Astrocyte (in vitro differentiated cells and primary cell): ENCODE measurements at regions not wholly inside any gene's neighbourhood (a gene's known extent, or its start where the extent isn't known, plus 50 kb on each side); places are given as distances from the start of the nearest gene placed in this dataset.
"Not testable (repeated sequence)": the region's sequence is repeated elsewhere in the genome, so short reads cannot be mapped to it uniquely, and the experiment has no call there.

Source experiments
- DNase-seq: peaks from one replicate; pipeline ENCODE4 v3.0.0-alpha.2; 2010; ENCODE audit warnings: low read depth
- FAIRE-seq: peaks from 2 replicates; lab custom pipeline; 2011; peaks lifted over from hg19 to GRCh38; lab: Jason Lieb, UNC
- H2AFZ ChIP-seq: 2 replicates; pipeline ENCODE4 v1.6.0; 2012; ENCODE audit warnings: low read depth, low read length, inconsistent platforms
- H3K27ac ChIP-seq: 2 replicates; pipeline ENCODE4 v1.5.1; 2011; ENCODE audit warnings: low read depth, low read length, inconsistent platforms
- H3K27me3 ChIP-seq: 2 replicates; pipeline ENCODE4 v1.6.0; 2011; ENCODE audit warnings: low read length, inconsistent platforms; ENCODE audit not compliant: insufficient read depth
- H3K36me3 ChIP-seq: 2 replicates; pipeline ENCODE4 v1.5.1; 2011; ENCODE audit warnings: low read length, inconsistent platforms; ENCODE audit not compliant: insufficient read depth
- H3K4me1 ChIP-seq: 2 replicates; pipeline ENCODE4 v1.5.1; 2011; ENCODE audit warnings: low read length, inconsistent platforms; ENCODE audit not compliant: insufficient read depth
- H3K4me2 ChIP-seq: 2 replicates; pipeline ENCODE4 v1.6.0; 2012; ENCODE audit warnings: low read length, inconsistent platforms
- H3K4me3 ChIP-seq: 2 replicates; pipeline ENCODE4 v1.5.1; 2011; ENCODE audit warnings: low read depth, mild to moderate bottlenecking, low read length, inconsistent platforms; ENCODE audit not compliant: insufficient read depth
- H3K79me2 ChIP-seq: 2 replicates; pipeline ENCODE4 v1.6.0; 2012; ENCODE audit warnings: mild to moderate bottlenecking, low read length, inconsistent platforms; ENCODE audit not compliant: insufficient read depth
- H3K9ac ChIP-seq: 2 replicates; pipeline ENCODE4 v1.6.0; 2012; ENCODE audit warnings: mild to moderate bottlenecking, low read length, inconsistent platforms
- H3K9me3 ChIP-seq: 2 replicates; pipeline ENCODE4 v1.5.1; 2012; ENCODE audit warnings: low read depth, mild to moderate bottlenecking, low read length, inconsistent platforms; ENCODE audit not compliant: insufficient read depth
- H4K20me1 ChIP-seq: 2 replicates; pipeline ENCODE4 v1.6.0; 2012; ENCODE audit warnings: low read length, inconsistent platforms; ENCODE audit not compliant: insufficient read depth
- H3K27ac Mint-ChIP-seq: one replicate; pipeline ENCODE4 v1.8.0; 2021; ENCODE audit warnings: mild to moderate bottlenecking, mixed read lengths; ENCODE audit not compliant: unreplicated experiment
- H3K27me3 Mint-ChIP-seq: one replicate; pipeline ENCODE4 v1.8.0; 2021; ENCODE audit warnings: low read depth, mixed read lengths; ENCODE audit not compliant: unreplicated experiment
- H3K36me3 Mint-ChIP-seq: one replicate; pipeline ENCODE4 v1.8.0; 2021; ENCODE audit warnings: low read depth, mixed read lengths; ENCODE audit not compliant: unreplicated experiment
- H3K4me1 Mint-ChIP-seq: one replicate; pipeline ENCODE4 v1.8.0; 2021; ENCODE audit warnings: low read depth, mixed read lengths; ENCODE audit not compliant: unreplicated experiment
- H3K4me3 Mint-ChIP-seq: one replicate; pipeline ENCODE4 v1.8.0; 2021; ENCODE audit warnings: mild to moderate bottlenecking, moderate library complexity, mixed read lengths; ENCODE audit not compliant: unreplicated experiment
- H3K9me3 Mint-ChIP-seq: one replicate; pipeline ENCODE4 v1.8.0; 2021; ENCODE audit warnings: mild to moderate bottlenecking, mixed read lengths; ENCODE audit not compliant: unreplicated experiment
- EZH2 ChIP-seq: IDR thresholded peaks from 2 replicates; pipeline ENCODE4 v1.6.1; 2012; ENCODE audit warnings: mild to moderate bottlenecking, low read length, inconsistent platforms; ENCODE audit not compliant: insufficient read depth
- TF ChIP-seq, protein P1 (sequence below): IDR thresholded peaks from 2 replicates; pipeline ENCODE4 v1.5.1; 2011; ENCODE audit warnings: low read depth, mild to moderate bottlenecking, inconsistent platforms, low read length, moderate library complexity; ENCODE audit not compliant: insufficient read depth

DNA sequence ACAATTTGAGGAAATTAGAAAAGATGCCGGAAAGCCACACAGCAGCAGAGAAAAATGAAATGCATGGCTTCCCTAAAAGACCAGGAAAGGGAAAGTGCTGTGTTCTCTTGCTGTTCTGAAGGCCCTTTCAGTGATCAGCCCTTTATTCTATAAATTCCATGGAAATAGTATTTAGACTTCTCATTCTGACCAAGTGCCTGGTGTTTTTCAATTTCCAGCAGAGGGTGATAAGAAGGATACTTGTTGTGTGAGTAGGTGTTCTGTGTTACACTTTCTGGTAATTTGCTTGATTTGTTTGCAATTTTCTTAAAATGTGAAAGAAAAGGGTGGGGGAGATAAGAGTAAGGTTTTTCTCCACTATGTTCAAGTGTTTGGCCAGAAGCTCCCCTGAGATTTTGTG is 504.5 kb downstream of the IRS1 start:
- no peak for TF ChIP-seq EZH2
- TF ChIP-seq, protein P1, sequence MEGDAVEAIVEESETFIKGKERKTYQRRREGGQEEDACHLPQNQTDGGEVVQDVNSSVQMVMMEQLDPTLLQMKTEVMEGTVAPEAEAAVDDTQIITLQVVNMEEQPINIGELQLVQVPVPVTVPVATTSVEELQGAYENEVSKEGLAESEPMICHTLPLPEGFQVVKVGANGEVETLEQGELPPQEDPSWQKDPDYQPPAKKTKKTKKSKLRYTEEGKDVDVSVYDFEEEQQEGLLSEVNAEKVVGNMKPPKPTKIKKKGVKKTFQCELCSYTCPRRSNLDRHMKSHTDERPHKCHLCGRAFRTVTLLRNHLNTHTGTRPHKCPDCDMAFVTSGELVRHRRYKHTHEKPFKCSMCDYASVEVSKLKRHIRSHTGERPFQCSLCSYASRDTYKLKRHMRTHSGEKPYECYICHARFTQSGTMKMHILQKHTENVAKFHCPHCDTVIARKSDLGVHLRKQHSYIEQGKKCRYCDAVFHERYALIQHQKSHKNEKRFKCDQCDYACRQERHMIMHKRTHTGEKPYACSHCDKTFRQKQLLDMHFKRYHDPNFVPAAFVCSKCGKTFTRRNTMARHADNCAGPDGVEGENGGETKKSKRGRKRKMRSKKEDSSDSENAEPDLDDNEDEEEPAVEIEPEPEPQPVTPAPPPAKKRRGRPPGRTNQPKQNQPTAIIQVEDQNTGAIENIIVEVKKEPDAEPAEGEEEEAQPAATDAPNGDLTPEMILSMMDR = no peak
- Histone ChIP-seq H3K9me3 (no peaks in the 10 kb centered on the region), H3K27me3 (no peaks in the 10 kb centered on the region), H3K4me1 (no peaks in the 10 kb centered on the region), H3K79me2 (no peaks in the 10 kb centered on the region), H3K4me2 (no peak overlapping the region), H3K9ac (no peak overlapping the region), H3K27ac (no peak overlapping the region), H3K4me3 (no peak overlapping the region), H4K20me1 (no peaks in the 10 kb centered on the region), H3K36me3 (no peaks in the 10 kb centered on the region), H2AFZ (no peak overlapping the region)
- Mint-ChIP-seq H3K27ac (no peak overlapping the region), H3K4me3 (no peak overlapping the region), H3K27me3 (no peaks in the 10 kb centered on the region), H3K9me3 (peaks cover 21% of the 10 kb centered on the region), H3K4me1 (peaks cover 4% of the 10 kb centered on the region), H3K36me3 (no peaks in the 10 kb centered on the region)
- FAIRE-seq (no peak), DNase-seq (peak; percentile 35)

DNA sequence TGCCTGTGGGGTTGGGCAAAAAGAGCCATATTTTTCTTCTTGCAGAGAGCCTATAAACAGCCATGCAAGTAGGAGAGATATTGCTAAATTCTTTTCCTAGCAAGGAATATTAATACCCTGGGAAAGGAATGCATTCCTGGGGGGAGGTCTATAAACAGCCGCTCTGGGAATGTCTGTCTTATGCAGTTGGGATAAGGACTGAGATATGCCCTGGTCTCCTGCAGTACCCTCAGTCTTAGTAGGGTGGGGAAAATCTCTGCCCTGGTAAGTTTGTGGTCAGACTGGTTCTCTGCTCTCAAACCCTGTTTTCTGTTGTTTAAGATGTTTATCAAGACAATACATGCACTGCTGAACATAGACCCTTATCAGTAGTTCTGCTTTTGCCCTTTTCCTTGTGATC is 508.3 kb downstream of the IRS1 start:
- H3K27me3 Mint-ChIP-seq = not testable (repeated sequence)

DNA sequence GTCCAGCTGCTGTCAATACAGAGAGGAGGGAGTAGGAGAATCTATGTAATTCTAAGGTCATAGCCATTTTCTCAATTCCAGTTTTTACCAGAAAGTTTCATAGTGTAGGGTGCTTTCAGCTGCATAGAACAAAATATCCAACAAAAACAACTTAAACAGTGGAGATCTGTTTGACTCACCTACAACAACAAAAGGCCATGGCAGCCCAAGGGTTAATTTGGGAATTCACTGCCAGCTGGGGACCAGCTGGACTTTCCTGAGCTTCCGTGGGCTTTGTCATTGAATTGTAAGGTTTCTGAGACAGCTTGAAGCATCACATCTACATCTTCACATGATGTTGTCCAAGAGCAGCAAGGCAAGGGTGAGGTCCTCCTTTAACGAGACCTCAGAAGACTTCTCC is 512.7 kb downstream of the IRS1 start:
- Histone ChIP-seq H3K9me3 (no peaks in the 10 kb centered on the region), H3K4me1 (no peaks in the 10 kb centered on the region), H4K20me1 (no peaks in the 10 kb centered on the region), H2AFZ (no peak overlapping the region), H3K36me3 (no peaks in the 10 kb centered on the region), H3K9ac (no peak overlapping the region), H3K27me3 (no peaks in the 10 kb centered on the region), H3K79me2 (no peaks in the 10 kb centered on the region), H3K4me2 (no peak overlapping the region), H3K27ac (no peak overlapping the region), H3K4me3 (no peak overlapping the region)
- no peak for DNase-seq
- no peaks in the 10 kb centered on the region for H3K27me3 Mint-ChIP-seq
- H3K4me1 Mint-ChIP-seq = no peaks in the 10 kb centered on the region
- H3K4me3 Mint-ChIP-seq = no peak overlapping the region
- peaks cover 13% of the 10 kb centered on the region for H3K9me3 Mint-ChIP-seq
- TF ChIP-seq, protein P1 = no peak
- TF ChIP-seq EZH2 = no peak
- H3K36me3 Mint-ChIP-seq = no peaks in the 10 kb centered on the region
- H3K27ac Mint-ChIP-seq = no peak overlapping the region
- FAIRE-seq = no peak

More for the DNA sequence above, 508.3 kb downstream of the IRS1 start:
- not testable (repeated sequence) for H3K79me2 ChIP-seq, H3K27ac ChIP-seq, H3K36me3 ChIP-seq, H3K9me3 ChIP-seq, H3K4me3 Mint-ChIP-seq, H3K27me3 ChIP-seq, FAIRE-seq, H3K4me2 ChIP-seq, H3K36me3 Mint-ChIP-seq, H4K20me1 ChIP-seq, H3K4me1 Mint-ChIP-seq, H2AFZ ChIP-seq, H3K9ac ChIP-seq, DNase-seq, H3K4me1 ChIP-seq, H3K27ac Mint-ChIP-seq, H3K4me3 ChIP-seq
- peaks cover 23% of the 10 kb centered on the region for H3K9me3 Mint-ChIP-seq
